A673 (cell line): ENCODE measurements at regions not wholly inside any gene's neighbourhood (a gene's known extent, or its start where the extent isn't known, plus 50 kb on each side); places are given as distances from the start of the nearest gene placed in this dataset.

Experiments
- BruUV-seq: library from RNA; stranded (reverse); fragments of 400-500 nt; replicated peaks from 2 replicates; lab custom pipeline; 2021; lab: Mats Ljungman, UMichigan
- CTCF ChIA-PET: fragments of 300-600 bp; sonication (Branson Sonifier 250); formaldehyde crosslinking; loops from one replicate; lab custom pipeline; 2022; ENCODE audit warnings: antibody characterized with exemption; lab: Charles Lee
- POLR2A ChIA-PET: fragments of 300-600 bp; sonication (Branson Sonifier 250); formaldehyde crosslinking; loops from one replicate; lab custom pipeline; 2022; ENCODE audit warnings: antibody characterized with exemption; ENCODE audit not compliant: low non-redundant PET; lab: Charles Lee
- DNase-seq: peaks from one replicate; pipeline ENCODE4 v3.0.0-alpha.2; 2015; ENCODE audit warnings: low spot score
- H3K27ac ChIP-seq: fragments of 200-600 bp; sonication (generic); 2 replicates; pipeline ENCODE4 v1.5.1; 2016; ENCODE audit warnings: mixed run types, low read depth, mild to moderate bottlenecking, mixed read lengths, antibody characterized with exemption, low read length; ENCODE audit not compliant: poor library complexity, severe bottlenecking
- H3K27me3 ChIP-seq: fragments of 200-600 bp; sonication (generic); replicated peaks from 2 replicates; pipeline ENCODE4 v1.6.1; 2017; ENCODE audit warnings: mixed run types, low read depth, mild to moderate bottlenecking, mixed read lengths, antibody characterized with exemption, low read length; ENCODE audit not compliant: insufficient read depth, poor library complexity
- H3K36me3 ChIP-seq: fragments of 200-600 bp; sonication (generic); 2 replicates; pipeline ENCODE4 v1.6.1; 2016; ENCODE audit warnings: mixed run types, mild to moderate bottlenecking, mixed read lengths, antibody characterized with exemption, low read length; ENCODE audit not compliant: insufficient read depth, poor library complexity, severe bottlenecking
- H3K4me1 ChIP-seq: fragments of 200-600 bp; sonication (generic); 2 replicates; pipeline ENCODE4 v1.6.1; 2017; ENCODE audit warnings: mixed run types, mild to moderate bottlenecking, mixed read lengths, antibody characterized with exemption, low read length; ENCODE audit not compliant: insufficient read depth, poor library complexity, severe bottlenecking
- H3K4me3 ChIP-seq: fragments of 200-600 bp; sonication (generic); 2 replicates; pipeline ENCODE4 v1.5.1; 2016; ENCODE audit warnings: low read depth, mixed run types, mild to moderate bottlenecking, mixed read lengths, low read length; ENCODE audit not compliant: poor library complexity, severe bottlenecking
- H3K9me3 ChIP-seq: fragments of 200-600 bp; sonication (generic); 2 replicates; pipeline ENCODE4 v1.6.1; 2016; ENCODE audit warnings: mixed run types, low read depth, mild to moderate bottlenecking, mixed read lengths, antibody characterized with exemption, low read length; ENCODE audit not compliant: poor library complexity, severe bottlenecking
- EZH2 ChIP-seq: fragments of 200-600 bp; sonication (generic); IDR thresholded peaks from 2 replicates; pipeline ENCODE4 v1.6.1; 2017; ENCODE audit warnings: borderline replicate concordance, low read depth, mild to moderate bottlenecking, mixed read lengths, antibody characterized with exemption, low read length; ENCODE audit not compliant: poor library complexity, severe bottlenecking
- intact Hi-C: fragments of 100-400 bp; cut with micrococcal nuclease; formaldehyde crosslinking; loops from one replicate; pipeline ENCODE4 v1.10.0; 2022; ENCODE audit not compliant: unreplicated experiment
- TF ChIP-seq, protein P1 (sequence below): fragments of 300-800, 200-600 bp; sonication (generic); conservative IDR thresholded peaks from 2 replicates; pipeline ENCODE4 v1.5.1; 2017; ENCODE audit warnings: low read depth, mild to moderate bottlenecking, antibody characterized with exemption, low read length, moderate library complexity, mixed read lengths

DNA sequence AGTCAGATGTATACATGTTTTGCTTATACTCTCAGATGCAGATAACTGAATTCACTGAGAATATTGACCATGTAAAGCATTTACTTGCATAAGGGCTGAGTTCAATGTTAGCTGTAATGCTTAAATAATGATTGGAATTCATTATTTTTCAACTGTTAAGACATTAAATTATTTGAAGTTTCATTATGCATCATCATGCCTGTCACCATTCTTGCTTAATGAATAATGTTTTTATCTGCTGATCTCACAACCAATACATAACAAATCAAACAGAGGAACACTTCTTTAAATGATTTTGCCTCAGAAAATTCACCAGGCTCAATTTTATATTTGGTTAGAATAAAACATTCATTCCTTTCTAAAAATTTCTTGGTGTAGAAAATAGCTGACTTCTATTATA lies 233.4 kb downstream of the GPR37 start:
- TF ChIP-seq EZH2, result no peak
- TF ChIP-seq, protein P1, sequence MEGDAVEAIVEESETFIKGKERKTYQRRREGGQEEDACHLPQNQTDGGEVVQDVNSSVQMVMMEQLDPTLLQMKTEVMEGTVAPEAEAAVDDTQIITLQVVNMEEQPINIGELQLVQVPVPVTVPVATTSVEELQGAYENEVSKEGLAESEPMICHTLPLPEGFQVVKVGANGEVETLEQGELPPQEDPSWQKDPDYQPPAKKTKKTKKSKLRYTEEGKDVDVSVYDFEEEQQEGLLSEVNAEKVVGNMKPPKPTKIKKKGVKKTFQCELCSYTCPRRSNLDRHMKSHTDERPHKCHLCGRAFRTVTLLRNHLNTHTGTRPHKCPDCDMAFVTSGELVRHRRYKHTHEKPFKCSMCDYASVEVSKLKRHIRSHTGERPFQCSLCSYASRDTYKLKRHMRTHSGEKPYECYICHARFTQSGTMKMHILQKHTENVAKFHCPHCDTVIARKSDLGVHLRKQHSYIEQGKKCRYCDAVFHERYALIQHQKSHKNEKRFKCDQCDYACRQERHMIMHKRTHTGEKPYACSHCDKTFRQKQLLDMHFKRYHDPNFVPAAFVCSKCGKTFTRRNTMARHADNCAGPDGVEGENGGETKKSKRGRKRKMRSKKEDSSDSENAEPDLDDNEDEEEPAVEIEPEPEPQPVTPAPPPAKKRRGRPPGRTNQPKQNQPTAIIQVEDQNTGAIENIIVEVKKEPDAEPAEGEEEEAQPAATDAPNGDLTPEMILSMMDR, result no peak
- Histone ChIP-seq H3K4me3 (no peak overlapping the region), H3K4me1 (no peaks in the 10 kb centered on the region), H3K27me3 (no peaks in the 10 kb centered on the region), H3K27ac (no peak overlapping the region), H3K36me3 (no peaks in the 10 kb centered on the region), H3K9me3 (no peaks in the 10 kb centered on the region)
- no TSS peak for BruUV-seq
- ChIA-PET POLR2A (no interaction called here), CTCF (no interaction called here)
- intact Hi-C loops, result no loop called here
- DNase-seq, result no peak

DNA sequence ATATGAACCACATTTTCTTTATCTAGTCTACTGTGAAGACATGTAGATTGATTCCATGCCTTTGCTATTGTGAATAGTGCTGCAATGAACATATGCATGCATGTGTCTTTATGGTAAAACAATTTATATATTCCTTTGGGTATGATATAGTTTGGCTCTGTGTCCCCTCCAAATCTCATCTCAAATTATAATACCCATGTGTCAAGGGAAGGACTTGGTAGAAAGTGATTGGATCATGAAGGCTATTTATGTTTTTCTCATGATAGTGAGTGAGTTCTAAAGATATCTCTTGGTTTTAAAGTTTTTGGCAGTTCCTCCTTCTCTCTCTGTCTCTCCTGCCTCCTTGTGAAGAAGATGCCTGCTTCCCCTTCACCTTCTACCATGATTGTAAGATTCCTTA lies 248.7 kb downstream of the GPR37 start:
- Histone ChIP-seq H3K36me3 (no peaks in the 10 kb centered on the region), H3K4me3 (no peak overlapping the region), H3K9me3 (no peaks in the 10 kb centered on the region), H3K4me1 (no peaks in the 10 kb centered on the region), H3K27me3 (no peaks in the 10 kb centered on the region), H3K27ac (no peak overlapping the region)
- no peak for DNase-seq
- POLR2A ChIA-PET, result no interaction called here
- no TSS peak for BruUV-seq
- CTCF ChIA-PET, result no interaction called here
- intact Hi-C loops, result no loop called here
- TF ChIP-seq EZH2, result no peak
- TF ChIP-seq, protein P1, result no peak

DNA sequence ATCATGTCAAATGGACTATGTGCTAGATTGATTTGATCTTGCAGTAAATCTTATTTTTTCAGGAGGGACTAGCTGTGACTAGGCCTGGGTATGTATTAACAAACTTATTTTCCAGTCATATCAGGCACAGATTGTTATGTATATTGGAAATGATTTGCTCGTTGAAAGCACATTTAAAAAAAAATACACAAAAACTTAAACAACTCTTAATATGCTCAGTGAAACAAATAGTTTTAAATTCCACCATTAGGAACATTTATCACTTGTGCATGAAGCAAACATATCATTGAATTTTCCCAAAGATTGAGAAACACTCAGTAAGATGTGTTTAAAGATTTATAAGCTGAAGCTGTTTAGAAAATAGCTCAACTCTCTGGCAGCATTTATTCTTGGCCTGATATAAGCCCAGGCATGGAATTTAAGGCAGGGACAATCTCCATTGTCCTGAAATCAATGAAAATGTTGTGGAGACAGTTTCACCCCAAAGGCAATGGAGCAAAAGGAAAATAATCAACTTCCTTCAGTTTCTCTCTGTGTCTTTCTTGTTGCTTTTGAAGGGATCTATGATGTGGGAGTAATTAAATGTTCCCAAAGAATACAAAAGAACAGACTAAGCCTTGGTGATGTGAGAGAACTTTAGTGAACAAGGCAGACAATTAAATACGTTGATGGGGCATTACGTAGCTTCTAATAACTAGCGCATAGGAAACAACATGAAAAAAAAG lies 250.3 kb downstream of the GPR37 start:
- no peak overlapping the region for H3K4me3 ChIP-seq
- no peaks in the 10 kb centered on the region for H3K36me3 ChIP-seq
- DNase-seq, result no peak
- no peak overlapping the region for H3K27ac ChIP-seq
- H3K27me3 ChIP-seq, result no peaks in the 10 kb centered on the region
- CTCF ChIA-PET, result no interaction called here
- TF ChIP-seq, protein P1, result no peak
- TF ChIP-seq EZH2, result no peak
- no peaks in the 10 kb centered on the region for H3K9me3 ChIP-seq
- H3K4me1 ChIP-seq, result no peaks in the 10 kb centered on the region
- no TSS peak for BruUV-seq
- POLR2A ChIA-PET, result no interaction called here
- intact Hi-C loops, result no loop called here
